Astrocyte of the hippocampus (primary cell): ENCODE measurements at regions not wholly inside any gene's neighbourhood (a gene's known extent, or its start where the extent isn't known, plus 50 kb on each side); places are given as distances from the start of the nearest gene placed in this dataset.

Experiments
- DNase-seq: peaks from one replicate; pipeline ENCODE4 v3.0.0; 2011; ENCODE audit warnings: low read depth, low spot score

- DNase-seq, result no peak
Measured at GRCh38 chr5:172548981-172549687, 91.9 kb upstream of the NEURL1B start.

GRCh38 chr5:172548311-172548731 is 92.7 kb upstream of the NEURL1B start:
- DNase-seq, result no peak

- DNase-seq, result no peak
Measured at GRCh38 chr5:172546196-172546595, 91.9 kb upstream of the SH3PXD2B start.

- DNase-seq, result no peak
Measured at GRCh38 chr5:172545291-172545801, 91.0 kb upstream of the SH3PXD2B start.

DNA sequence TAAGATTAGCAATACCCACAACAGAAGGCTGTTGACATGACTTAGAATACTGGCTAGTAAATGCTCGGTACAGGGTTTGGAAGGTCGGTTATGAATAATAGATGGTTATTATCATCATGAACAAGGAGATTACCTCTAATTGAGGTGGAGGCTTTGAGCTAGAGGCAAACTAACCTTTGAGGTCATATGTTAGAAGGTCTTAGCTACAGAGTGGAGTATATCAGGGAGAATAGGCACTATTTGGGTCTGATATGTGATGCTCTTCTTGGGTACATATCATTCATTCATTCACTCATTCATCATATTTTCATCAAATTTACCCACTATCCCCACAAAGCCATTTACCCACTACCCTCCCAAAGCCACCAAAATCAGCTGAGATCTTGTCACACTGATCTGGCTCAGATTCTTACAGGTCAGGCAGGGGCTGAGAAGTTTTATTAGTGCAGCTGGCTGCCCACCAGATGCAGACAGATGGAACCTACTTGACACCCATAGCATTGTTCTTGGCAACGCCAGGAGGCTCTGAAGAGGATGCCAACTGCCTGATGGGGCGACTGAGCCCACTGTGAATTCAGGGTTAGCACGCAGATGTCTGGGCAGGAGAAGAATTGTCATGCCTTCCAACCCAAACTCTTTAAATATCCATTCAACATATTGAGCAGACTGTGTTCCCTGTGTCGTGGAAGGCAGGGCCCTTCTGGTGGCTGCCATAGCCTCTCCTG is 90.2 kb upstream of the SH3PXD2B start:
- no peak for DNase-seq

DNA sequence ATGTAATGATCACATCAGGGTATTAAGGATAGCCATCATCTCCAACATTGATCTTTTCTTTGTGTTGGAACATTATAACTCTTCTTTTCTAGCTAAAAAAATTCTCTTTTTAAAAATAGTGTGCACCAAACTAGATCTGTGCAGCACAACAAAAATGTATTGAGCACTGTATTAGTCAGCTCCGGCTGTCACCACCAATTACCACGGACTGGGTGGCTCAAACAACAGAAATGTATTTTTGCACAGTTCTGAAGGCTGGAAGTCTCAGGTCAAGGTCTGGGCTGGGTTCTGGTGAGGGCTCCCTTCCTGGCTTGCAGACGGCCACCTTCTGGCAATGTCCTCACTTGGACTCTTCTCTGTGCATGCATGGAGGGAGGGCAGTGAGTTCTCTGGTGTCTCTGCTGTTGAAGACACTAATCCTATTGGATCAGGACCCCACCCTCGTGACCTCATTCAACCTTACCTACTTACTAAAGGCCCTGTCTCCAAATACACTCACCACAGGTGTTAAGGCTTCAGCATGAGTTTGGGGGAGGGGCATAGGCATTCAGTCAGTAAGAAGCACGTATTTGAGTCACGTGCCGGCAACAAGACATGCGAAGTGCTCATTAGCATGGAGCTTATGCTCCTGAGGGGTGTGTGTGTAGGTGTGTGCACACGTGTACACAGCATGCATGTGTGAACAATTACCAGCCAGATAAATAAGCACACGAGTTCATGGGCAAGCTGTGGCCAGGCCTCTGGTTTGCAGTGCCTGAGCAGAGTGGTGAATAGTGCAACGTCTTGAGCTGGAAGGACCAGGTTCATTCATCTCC is 89.4 kb upstream of the SH3PXD2B start:
- DNase-seq, result no peak

GRCh38 chr5:172542651-172543131 is 88.4 kb upstream of the SH3PXD2B start:
- DNase-seq, result no peak

GRCh38 chr5:172541773-172542136 is 87.4 kb upstream of the SH3PXD2B start:
- no peak for DNase-seq

DNA sequence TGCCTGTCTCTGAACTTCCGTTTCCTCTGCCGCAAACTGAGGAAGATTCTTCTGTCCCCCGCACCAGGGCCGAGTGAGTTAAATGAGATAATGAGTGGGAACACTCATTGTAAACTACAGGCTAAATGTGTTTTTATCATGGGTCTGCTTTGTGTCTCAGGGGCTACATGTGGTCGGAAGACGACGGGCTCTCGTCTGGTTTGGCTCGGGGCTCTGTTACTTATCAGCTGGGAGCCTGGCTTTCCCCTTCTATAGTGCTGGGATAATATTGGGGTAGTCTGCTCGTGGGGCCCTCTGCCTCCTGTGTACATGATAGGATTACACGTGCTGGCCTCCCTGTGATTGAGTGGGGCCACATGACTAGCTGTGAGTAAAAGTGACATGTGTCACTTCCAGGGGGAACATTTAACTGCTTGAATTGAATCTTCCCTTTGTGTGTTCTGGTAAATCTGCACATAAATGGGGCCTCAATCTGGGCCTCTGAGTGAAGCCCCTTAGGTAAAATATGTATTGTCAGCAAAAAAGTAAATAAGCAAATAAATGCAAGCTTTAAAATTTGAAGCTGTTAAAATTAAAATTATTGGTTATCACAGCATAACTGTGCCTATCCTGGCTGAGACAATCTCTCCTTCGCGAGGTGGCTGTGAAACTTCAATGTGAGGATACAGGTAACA is 86.9 kb upstream of the SH3PXD2B start:
- DNase-seq, result no peak

GRCh38 chr5:172540099-172540870 is 86.0 kb upstream of the SH3PXD2B start:
- DNase-seq, result no peak

DNA sequence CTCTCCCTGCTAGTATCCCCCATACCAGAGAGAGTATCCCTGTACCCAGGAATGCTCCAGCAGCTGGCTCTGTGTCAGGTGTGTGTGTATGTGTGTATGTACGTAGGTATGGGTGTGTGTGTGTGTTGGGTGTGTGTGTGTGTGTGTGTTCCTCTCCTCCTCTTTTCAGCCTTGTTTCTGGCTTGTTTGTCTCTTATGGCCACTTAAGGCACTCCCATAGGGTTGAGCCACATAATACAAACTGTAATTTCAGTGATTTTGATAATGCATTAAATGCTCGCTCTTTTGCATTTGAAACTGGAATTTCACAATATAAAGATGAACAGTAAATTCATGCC is 80.8 kb upstream of the SH3PXD2B start:
- DNase-seq, result no peak

DNA sequence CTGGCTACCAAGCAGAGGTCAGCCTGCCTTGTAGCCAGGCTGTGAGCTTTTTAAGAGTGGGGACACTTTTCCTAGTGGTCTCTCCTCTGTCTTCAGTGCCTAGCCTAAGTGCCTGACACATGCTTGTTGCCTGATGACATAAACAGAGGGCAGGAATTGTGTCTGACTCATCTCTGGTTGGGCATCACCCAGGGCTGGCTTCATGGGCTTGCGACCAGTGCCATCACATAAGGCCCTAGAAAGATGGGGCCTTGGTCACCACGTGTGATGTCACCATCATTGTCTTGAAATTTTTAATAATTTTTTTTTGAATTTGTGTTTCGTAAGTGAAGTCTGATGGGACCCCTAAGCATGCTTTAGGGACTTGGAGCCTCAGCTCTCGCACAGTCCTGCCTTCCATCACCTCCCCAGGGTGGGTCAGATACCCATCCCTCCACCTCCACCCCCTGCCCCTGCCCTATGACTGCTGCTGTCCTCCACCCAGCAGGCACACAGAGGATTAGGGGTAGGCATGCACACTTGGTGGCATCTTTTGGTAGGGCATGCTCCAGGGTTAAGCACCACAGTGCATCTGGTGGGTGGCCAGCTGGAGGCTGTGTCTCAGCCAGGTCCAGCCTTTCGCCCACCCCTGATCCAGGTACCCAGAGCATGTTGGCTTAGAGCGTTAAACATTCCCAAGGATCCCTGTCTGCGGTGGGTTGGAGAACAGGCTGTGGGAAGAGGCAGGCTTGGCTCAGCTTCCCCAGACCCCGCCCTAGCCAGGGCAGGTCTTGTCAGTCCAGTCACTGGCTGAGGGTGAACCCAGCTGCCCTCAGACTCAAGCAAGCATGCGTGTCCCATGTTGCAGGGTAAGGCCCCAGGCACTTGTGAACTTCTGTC is 80.1 kb upstream of the SH3PXD2B start:
- peak; percentile 24 for DNase-seq

DNA sequence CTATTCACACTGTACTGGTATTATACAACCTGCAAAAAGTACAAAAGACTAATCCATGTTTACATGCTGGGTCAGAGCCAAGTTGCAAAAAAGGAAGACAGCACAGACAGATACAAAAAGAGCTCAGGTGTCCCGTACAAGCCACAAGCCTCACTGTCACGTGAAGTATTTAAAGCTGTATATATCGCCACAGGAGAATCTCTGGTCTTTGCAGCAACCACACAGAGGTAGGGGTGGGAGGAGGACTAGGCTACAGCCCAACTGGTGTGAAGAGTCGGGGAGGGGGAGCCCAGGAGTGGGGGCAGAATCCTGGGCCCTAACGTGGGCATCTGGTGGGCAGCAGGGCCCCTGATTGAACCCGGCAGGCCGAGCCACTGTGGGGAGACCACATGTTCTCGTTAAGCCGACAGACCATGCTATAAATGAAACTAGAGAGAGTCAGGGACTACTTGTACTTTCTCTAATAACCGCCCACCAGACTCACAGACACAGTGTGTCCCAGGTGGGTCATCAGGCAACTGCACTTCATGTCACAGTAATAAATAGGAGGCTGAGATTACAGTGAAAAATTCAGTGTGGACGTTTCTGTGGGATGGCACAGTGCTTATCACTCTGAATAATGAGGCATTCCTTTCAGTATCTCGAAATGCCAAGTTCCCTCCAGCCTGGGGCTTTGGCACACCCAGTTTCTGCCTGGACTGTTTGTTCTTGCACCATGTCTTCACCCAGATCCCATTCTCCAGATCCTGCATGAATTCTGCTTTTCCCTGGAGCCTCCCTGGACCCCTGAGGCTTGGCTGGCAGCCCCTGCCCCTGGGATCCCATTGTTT is 79.3 kb upstream of the SH3PXD2B start:
- DNase-seq, result peak; percentile 45

GRCh38 chr5:172533058-172533398 is 78.7 kb upstream of the SH3PXD2B start:
- no peak for DNase-seq

GRCh38 chr5:172532439-172532838 is 78.1 kb upstream of the SH3PXD2B start:
- DNase-seq, result peak; percentile 60

- no peak for DNase-seq
Measured at GRCh38 chr5:172531704-172532026, 77.3 kb upstream of the SH3PXD2B start.

GRCh38 chr5:172530878-172531703 is 76.8 kb upstream of the SH3PXD2B start:
- DNase-seq, result no peak

GRCh38 chr5:172530406-172530805 is 76.1 kb upstream of the SH3PXD2B start:
- DNase-seq, result no peak
